Thyroid gland (tissue), 4 donors: ENCODE measurements at regions not wholly inside any gene's neighbourhood (a gene's known extent, or its start where the extent isn't known, plus 50 kb on each side); places are given as distances from the start of the nearest gene placed in this dataset.
A peak's percentile ranks its signal among the peaks of the same experiment; 100 is the strongest.

Experiments used
- DNase-seq, 2 donors: peaks; one replicate each; pipeline ENCODE4 v3.0.0-alpha.2; 2019
- H3K27ac ChIP-seq, 3 donors: fragments of 200-600 bp; sonication (generic); 1 replicate in 2 of 3; 2 replicates in 1 of 3; pipeline ENCODE4 v1.5.1; 2016 to 2019; ENCODE audit warnings: mild to moderate bottlenecking in 1 of 3, moderate library complexity in 1 of 3
- H3K27me3 ChIP-seq: fragments of 200-600 bp; sonication (generic); one replicate; pipeline ENCODE4 v1.5.1; 2019
- H3K36me3 ChIP-seq, 2 donors: fragments of 200-600 bp; sonication (generic); one replicate each; pipeline ENCODE4 v1.5.1; 2016 to 2019
- H3K4me1 ChIP-seq, 2 donors: fragments of 200-600 bp; sonication (generic); one replicate each; pipeline ENCODE4 v1.5.1; 2017 to 2019
- H3K4me3 ChIP-seq, 3 donors: fragments of 200-600 bp; sonication (generic); replicated peaks in 1 of 3; 1 replicate in 2 of 3; 2 replicates in 1 of 3; pipeline ENCODE4 v1.5.1; 2016; ENCODE audit warnings: mild to moderate bottlenecking in 1 of 3
- H3K9me3 ChIP-seq: fragments of 200-600 bp; sonication (generic); one replicate; pipeline ENCODE4 v1.5.1; 2017
- CTCF ChIP-seq, 6 experiments: fragments of 200-600 bp in 3 of 6; fragments of 450-650 bp in 3 of 6; sonication (generic) in 3 of 6; IDR thresholded peaks; one replicate each; pipeline ENCODE4 v1.5.1; 2016 to 2019; ENCODE audit warnings: antibody characterized with exemption in 6 of 6, mild to moderate bottlenecking in 2 of 6, inconsistent platforms in 1 of 6, moderate library complexity in 1 of 6
- POLR2A ChIP-seq, 2 donors: fragments of 450-650 bp; IDR thresholded peaks; one replicate each; pipeline ENCODE4 v1.6.1; 2017; ENCODE audit warnings: antibody characterized with exemption in 2 of 2, mild to moderate bottlenecking in 2 of 2, moderate library complexity in 1 of 2
- WGBS, 2 donors: methylation state at CpG; one replicate each; pipeline ENCODE4 v1.1.5; 2017; 5-methylcytosine and 5-hydroxymethylcytosine counted together
- intact Hi-C: fragments of 100-400 bp; cut with DNase I; formaldehyde crosslinking; loops from one replicate; pipeline ENCODE4 v1.15.1; 2023

- H3K27ac ChIP-seq: no peak overlapping the region
- no peaks in the 10 kb centered on the region for H3K4me1 ChIP-seq
- no peak for TF ChIP-seq POLR2A (IDR thresholded peaks at IDR 0.05)
- no peak for TF ChIP-seq CTCF (IDR thresholded peaks at IDR 0.05)
- H3K9me3 ChIP-seq: no peaks in the 10 kb centered on the region
- H3K36me3 ChIP-seq: no peaks in the 10 kb centered on the region
- H3K4me3 ChIP-seq: no peak overlapping the region
- WGBS, 2 donors: 60 to 63% methylated on average over 1 of the region's 1 CpG
- no peaks in the 10 kb centered on the region for H3K27me3 ChIP-seq
- intact Hi-C loops: no loop called here
- no peak for DNase-seq
These were observed 167.1 kb upstream of the FAM3C start for GRCh38 chr7:121563177-121563576.

- H3K27me3 ChIP-seq: no peaks in the 10 kb centered on the region
- DNase-seq: no peak
- TF ChIP-seq CTCF (IDR thresholded peaks at IDR 0.05) (no peak), POLR2A (IDR thresholded peaks at IDR 0.05) (no peak)
- H3K27ac ChIP-seq: no peak overlapping the region
- no peak overlapping the region for H3K4me3 ChIP-seq
- H3K4me1 ChIP-seq: no peaks in the 10 kb centered on the region
- intact Hi-C loops: no loop called here
- H3K36me3 ChIP-seq: no peaks in the 10 kb centered on the region
- no peaks in the 10 kb centered on the region for H3K9me3 ChIP-seq
- 97 to 98% methylated on average over 1 of the region's 1 CpG for WGBS, 2 donors
These were observed 166.2 kb upstream of the FAM3C start for GRCh38 chr7:121562259-121562658.

DNA sequence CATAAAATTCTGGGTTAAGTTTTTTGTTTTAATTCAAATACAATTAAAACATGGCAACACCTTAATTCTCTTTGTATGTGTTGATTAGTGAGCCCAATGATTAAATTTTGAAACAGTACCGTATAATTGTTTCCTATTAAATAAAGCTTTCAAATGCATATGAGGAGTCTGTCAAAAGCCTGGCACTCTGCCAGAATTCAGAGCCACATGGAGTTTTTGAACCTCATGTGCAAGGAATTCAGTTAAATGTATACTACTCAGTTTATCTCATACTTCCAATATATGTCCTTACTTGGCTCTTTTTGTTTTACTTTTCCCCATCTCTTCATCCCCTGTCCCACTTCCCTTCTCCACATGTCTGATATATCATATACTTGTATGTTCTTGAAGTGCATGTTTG, 165.6 kb upstream of the FAM3C start:
- TF ChIP-seq CTCF (IDR thresholded peaks at IDR 0.05): no peak
- TF ChIP-seq POLR2A (IDR thresholded peaks at IDR 0.05): no peak
- H3K27ac ChIP-seq: no peak overlapping the region
- intact Hi-C loops: no loop called here
- peak in 1 of 2 donors; percentile 3 for DNase-seq
- 84 to 86% methylated on average over 1 of the region's 1 CpG for WGBS, 2 donors
- H3K27me3 ChIP-seq: no peaks in the 10 kb centered on the region
- no peak overlapping the region for H3K4me3 ChIP-seq
- no peaks in the 10 kb centered on the region for H3K36me3 ChIP-seq
- no peaks in the 10 kb centered on the region for H3K9me3 ChIP-seq
- no peaks in the 10 kb centered on the region for H3K4me1 ChIP-seq

DNA sequence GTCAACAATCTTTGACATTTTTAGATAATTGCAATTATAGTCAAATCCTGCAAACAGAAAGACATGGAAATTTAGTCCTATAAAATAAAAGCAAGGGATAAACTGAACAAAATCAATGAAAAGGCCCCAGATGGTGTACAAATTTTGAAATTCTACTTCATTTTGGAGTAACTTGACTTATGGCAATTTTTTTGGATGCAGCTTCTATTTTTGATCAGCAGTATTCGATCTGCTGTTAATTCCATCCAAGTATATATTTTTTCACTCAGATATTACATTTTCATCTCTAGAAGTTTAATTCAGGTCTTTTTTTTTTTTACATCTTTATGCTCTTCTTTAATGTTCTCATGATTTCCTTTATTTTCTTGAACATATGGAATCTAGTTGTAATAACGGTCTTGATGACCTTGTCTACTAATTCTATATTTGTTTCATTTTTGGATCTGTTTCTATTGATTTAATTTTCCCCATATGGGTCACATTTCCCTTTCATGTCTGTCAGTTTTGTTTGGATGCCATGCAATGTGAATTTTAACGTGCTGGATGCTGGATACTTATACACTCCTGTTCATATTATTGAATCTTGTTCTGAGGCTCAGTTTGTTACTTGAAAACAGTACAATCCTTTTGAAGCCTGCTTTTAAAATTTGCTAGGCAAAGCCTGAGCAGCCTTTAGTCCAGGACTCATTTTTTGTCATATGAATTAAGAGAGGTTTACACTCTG, 164.3 kb upstream of the FAM3C start:
- no peak for TF ChIP-seq POLR2A (IDR thresholded peaks at IDR 0.05)
- no peak for TF ChIP-seq CTCF (IDR thresholded peaks at IDR 0.05)
- no peaks in the 10 kb centered on the region for H3K27me3 ChIP-seq
- no peak overlapping the region for H3K4me3 ChIP-seq
- H3K27ac ChIP-seq: no peak overlapping the region
- no peak for DNase-seq
- H3K36me3 ChIP-seq: no peaks in the 10 kb centered on the region
- H3K4me1 ChIP-seq: no peaks in the 10 kb centered on the region
- no peaks in the 10 kb centered on the region for H3K9me3 ChIP-seq
- intact Hi-C loops: no loop called here
- WGBS, 2 donors: 91 to 92% methylated on average over 3 of the region's 3 CpGs

DNA sequence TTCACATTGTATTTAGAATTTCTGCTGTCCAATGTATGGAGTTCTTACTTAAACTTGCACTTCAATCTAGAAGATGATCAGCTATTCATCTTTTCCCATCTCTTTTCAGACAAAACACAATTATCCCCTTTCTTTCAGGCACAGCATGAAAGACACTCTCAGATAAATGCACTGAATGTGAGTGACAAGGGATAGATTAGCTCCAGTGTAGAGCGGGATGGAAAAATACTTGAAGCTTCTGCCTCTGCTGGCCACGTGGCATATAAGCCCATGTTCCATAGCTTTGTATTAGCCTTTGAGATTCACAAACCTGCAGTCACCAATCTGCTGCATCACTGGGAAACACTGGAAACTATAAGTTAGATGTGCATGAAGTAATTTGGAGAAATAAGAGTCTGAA, 162.2 kb upstream of the FAM3C start:
- Histone ChIP-seq H3K27ac (no peak overlapping the region), H3K4me3 (no peak overlapping the region), H3K36me3 (no peaks in the 10 kb centered on the region), H3K9me3 (no peaks in the 10 kb centered on the region), H3K27me3 (no peaks in the 10 kb centered on the region), H3K4me1 (no peaks in the 10 kb centered on the region)
- DNase-seq: no peak
- 62% methylated on average over 2 of the region's 2 CpGs for WGBS, 2 donors
- TF ChIP-seq POLR2A (IDR thresholded peaks at IDR 0.05) (no peak), CTCF (IDR thresholded peaks at IDR 0.05) (no peak)
- intact Hi-C loops: no loop called here
